CD4-positive, alpha-beta T cell treated with Interleukin-4 for 1 hour (primary cell): ENCODE measurements at regions not wholly inside any gene's neighbourhood (a gene's known extent, or its start where the extent isn't known, plus 50 kb on each side); places are given as distances from the start of the nearest gene placed in this dataset.
A peak's percentile ranks its signal among the peaks of the same experiment; 100 is the strongest.
"Not testable (repeated sequence)": the region's sequence is repeated elsewhere in the genome, so short reads cannot be mapped to it uniquely, and the experiment has no call there.

ENCODE experiments used
- DNase-seq, 2 donors: peaks; one replicate each; pipeline ENCODE4 v3.0.0-alpha.2; 2020 to 2022

- no peak for DNase-seq
These were observed 54.7 kb upstream of the NRIP1 start for GRCh38 chr21:15119486-15119885.

- DNase-seq, result no peak
These were observed 56.4 kb upstream of the NRIP1 start for GRCh38 chr21:15121097-15121654.

- no peak for DNase-seq
These were observed 56.9 kb upstream of the NRIP1 start for GRCh38 chr21:15121655-15122120.

- DNase-seq, result no peak
These were observed 57.4 kb upstream of the NRIP1 start for GRCh38 chr21:15122241-15122640.

GRCh38 chr21:15124731-15125130, 59.9 kb upstream of the NRIP1 start:
- DNase-seq, result no peak

GRCh38 chr21:15126948-15127347, 62.1 kb upstream of the NRIP1 start:
- no peak for DNase-seq

- no peak for DNase-seq
These were observed 62.6 kb upstream of the NRIP1 start for GRCh38 chr21:15127437-15127836.

- no peak for DNase-seq
These were observed 63.5 kb upstream of the NRIP1 start for GRCh38 chr21:15128267-15128666.

GRCh38 chr21:15128714-15129113, 63.9 kb upstream of the NRIP1 start:
- DNase-seq, result not testable (repeated sequence)

- no peak for DNase-seq
These were observed 65.5 kb upstream of the NRIP1 start for GRCh38 chr21:15130326-15130725.

- no peak for DNase-seq
These were observed 66.0 kb upstream of the NRIP1 start for GRCh38 chr21:15130751-15131150.

- DNase-seq, result no peak
These were observed 68.0 kb upstream of the NRIP1 start for GRCh38 chr21:15132781-15133180.

GRCh38 chr21:15134701-15135470, 70.1 kb upstream of the NRIP1 start:
- peak in 1 of 2 donors; percentile 17 for DNase-seq

- DNase-seq, result no peak
These were observed 71.2 kb upstream of the NRIP1 start for GRCh38 chr21:15135867-15136629.

GRCh38 chr21:15138490-15138889, 73.7 kb upstream of the NRIP1 start:
- DNase-seq, result no peak

- DNase-seq, result no peak
These were observed 75.1 kb upstream of the NRIP1 start for GRCh38 chr21:15139898-15140297.

- no peak for DNase-seq
These were observed 75.7 kb upstream of the NRIP1 start for GRCh38 chr21:15140321-15141019.

- DNase-seq, result no peak
These were observed 76.6 kb upstream of the NRIP1 start for GRCh38 chr21:15141261-15141970.

GRCh38 chr21:15144026-15144425, 79.2 kb upstream of the NRIP1 start:
- DNase-seq, result no peak

GRCh38 chr21:15148437-15148836, 83.6 kb upstream of the NRIP1 start:
- DNase-seq, result no peak

- no peak for DNase-seq
These were observed 84.9 kb upstream of the NRIP1 start for GRCh38 chr21:15149600-15150224.
